SK-N-SH (cell line): ENCODE measurements at regions not wholly inside any gene's neighbourhood (a gene's known extent, or its start where the extent isn't known, plus 50 kb on each side); places are given as distances from the start of the nearest gene placed in this dataset.

Experiments used
- CTCF ChIA-PET: fragments of 300-600, 350-600 bp; formaldehyde crosslinking; extraction: SDS; loops from one replicate; lab custom pipeline; 2021; lab: Yijun Ruan, JAX
- POLR2A ChIA-PET: fragments of 350-600 bp; sonication (Branson Sonifier 250); formaldehyde crosslinking; extraction: SDS; loops from one replicate; lab custom pipeline; 2020; ENCODE audit warnings: antibody characterized with exemption, inconsistent platforms; lab: Yijun Ruan, JAX
- DNase-seq: peaks from one replicate; pipeline ENCODE4 v3.0.0; 2012
- H2AFZ ChIP-seq: fragments of 200-600 bp; sonication (generic); 2 replicates; pipeline ENCODE4 v1.8.1; 2016; ENCODE audit warnings: antibody characterized with exemption, mild to moderate bottlenecking, low read depth
- H3F3A ChIP-seq: fragments of 200-600 bp; sonication (generic); replicated peaks from 2 replicates; pipeline ENCODE3; 2016; ENCODE audit warnings: antibody characterized with exemption, mild to moderate bottlenecking; ENCODE audit not compliant: insufficient read depth
- H3K27ac ChIP-seq, 2 experiments: fragments of 200-500 bp in 1 of 2; fragments of 200-600 bp in 1 of 2; sonication (Bioruptor generic) in 1 of 2; sonication (generic), shearing (Covaris generic) in 1 of 2; 2 replicates each; pipeline versions ENCODE4 v1.5.1 to v1.6.1; 2014 to 2016; ENCODE audit warnings: low read depth in 2 of 2, inconsistent platforms in 1 of 2, low read length in 1 of 2, mild to moderate bottlenecking in 1 of 2, mixed read lengths in 1 of 2
- H3K27me3 ChIP-seq: fragments of 200-600 bp; sonication (generic), shearing (Covaris generic); 2 replicates; pipeline ENCODE4 v1.6.1; 2016; ENCODE audit warnings: mixed run types; ENCODE audit not compliant: insufficient read depth
- H3K36me3 ChIP-seq, 2 experiments: fragments of 200-500 bp in 1 of 2; fragments of 200-600 bp in 1 of 2; sonication (Bioruptor generic) in 1 of 2; sonication (generic) in 1 of 2; replicated peaks in 1 of 2; 2 replicates each; pipeline versions ENCODE3 to v1.5.1; 2014 to 2016; ENCODE audit warnings: low read length in 1 of 2, mild to moderate bottlenecking in 1 of 2; ENCODE audit not compliant: insufficient read depth in 2 of 2, control insufficient read depth in 1 of 2
- H3K4me1 ChIP-seq, 2 experiments: fragments of 200-500 bp in 1 of 2; fragments of 200-600 bp in 1 of 2; sonication (Bioruptor generic) in 1 of 2; sonication (generic), shearing (Covaris generic) in 1 of 2; 2 replicates each; pipeline versions ENCODE4 v1.5.1 to v1.6.1; 2014 to 2016; ENCODE audit warnings: low read depth in 1 of 2, low read length in 1 of 2, mixed run types in 1 of 2; ENCODE audit not compliant: insufficient read depth in 2 of 2, control insufficient read depth in 1 of 2
- H3K4me2 ChIP-seq: fragments of 200-600 bp; sonication (generic), shearing (Covaris generic); 2 replicates; pipeline ENCODE4 v1.6.1; 2017; ENCODE audit warnings: mixed run types
- H3K4me3 ChIP-seq, 2 experiments: fragments of 200-500 bp in 1 of 2; fragments of 200-600 bp in 1 of 2; sonication (Bioruptor generic) in 1 of 2; sonication (generic), shearing (Covaris generic) in 1 of 2; 2 replicates each; pipeline versions ENCODE4 v1.5.1 to v1.8.1; 2014 to 2016; ENCODE audit warnings: low read depth in 2 of 2, inconsistent platforms in 1 of 2, low read length in 1 of 2, mild to moderate bottlenecking in 1 of 2, mixed read lengths in 1 of 2, moderate library complexity in 1 of 2
- H3K79me2 ChIP-seq: fragments of 200-600 bp; sonication (generic); 2 replicates; pipeline ENCODE4 v1.8.1; 2017; ENCODE audit warnings: mild to moderate bottlenecking; ENCODE audit not compliant: insufficient read depth
- H3K9ac ChIP-seq: fragments of 200-600 bp; sonication (generic); 2 replicates; pipeline ENCODE4 v1.6.1; 2017; ENCODE audit warnings: mixed run types
- H3K9me2 ChIP-seq: fragments of 200-600 bp; sonication (generic); 2 replicates; pipeline ENCODE4 v1.6.1; 2017; ENCODE audit warnings: mixed run types
- H3K9me3 ChIP-seq: fragments of 200-600 bp; sonication (generic); 2 replicates; pipeline ENCODE4 v1.6.1; 2017; ENCODE audit warnings: mixed run types, mild to moderate bottlenecking, moderate library complexity
- H4K20me1 ChIP-seq: fragments of 200-600 bp; sonication (generic); 2 replicates; pipeline ENCODE4 v1.6.1; 2017; ENCODE audit warnings: mild to moderate bottlenecking, mixed run types; ENCODE audit not compliant: insufficient read depth
- CHD2 ChIP-seq: fragments of 150-350 bp; IDR thresholded peaks from 2 replicates; pipeline ENCODE4 v1.6.1; 2018; ENCODE audit warnings: low read length; ENCODE audit not compliant: partially characterized antibody
- ELF1 ChIP-seq: IDR thresholded peaks from 2 replicates; pipeline ENCODE4 v1.4.0; 2012
- FOSL2 ChIP-seq: IDR thresholded peaks from 2 replicates; pipeline ENCODE4 v1.4.0; 2012; ENCODE audit warnings: low read depth, mild to moderate bottlenecking, moderate library complexity, borderline replicate concordance
- MXI1 ChIP-seq: IDR thresholded peaks from 2 replicates; pipeline ENCODE4 v1.6.1; 2012; ENCODE audit warnings: mild to moderate bottlenecking, low read depth, low read length, improper control_type of control experiment
- NFIC ChIP-seq: IDR thresholded peaks from 2 replicates; pipeline ENCODE4 v1.4.0; 2012; ENCODE audit warnings: borderline replicate concordance
- NRF1 ChIP-seq: IDR thresholded peaks from 2 replicates; pipeline ENCODE4 v1.6.1; 2012; ENCODE audit warnings: low read depth, mild to moderate bottlenecking, low read length
- POLR2AphosphoS5 ChIP-seq: IDR thresholded peaks from 2 replicates; pipeline ENCODE4 v1.6.1; 2012; ENCODE audit warnings: low read depth, low read length
- TAF1 ChIP-seq: IDR thresholded peaks from 2 replicates; pipeline ENCODE4 v1.6.1; 2012; ENCODE audit warnings: low read depth, mild to moderate bottlenecking, low read length, moderate library complexity, borderline replicate concordance
- TCF12 ChIP-seq: IDR thresholded peaks from 2 replicates; pipeline ENCODE4 v1.4.0; 2012
- TEAD4 ChIP-seq: IDR thresholded peaks from 2 replicates; pipeline ENCODE4 v1.4.0; 2012; ENCODE audit warnings: mild to moderate bottlenecking, borderline replicate concordance; ENCODE audit not compliant: insufficient read depth
- WGBS: methylation state at CpG from one replicate; pipeline ENCODE4 v1.1.6; 2017; ENCODE audit warnings: low lambda C conversion rate; 5-methylcytosine and 5-hydroxymethylcytosine counted together
- TF ChIP-seq, protein P1 (sequence below): fragments of 150-350 bp; IDR thresholded peaks from 2 replicates; pipeline ENCODE4 v1.6.1; 2017; ENCODE audit warnings: antibody characterized with exemption, low read length, low read depth, borderline replicate concordance
- TF ChIP-seq, protein P2 (sequence below): IDR thresholded peaks from 2 replicates; pipeline ENCODE4 v1.6.1; 2012; ENCODE audit warnings: mild to moderate bottlenecking, low read depth, low read length, moderate library complexity
- TF ChIP-seq, protein P3 (sequence below): IDR thresholded peaks from 2 replicates; pipeline ENCODE4; 2012
- TF ChIP-seq, protein P4 (sequence below): IDR thresholded peaks from 2 replicates; pipeline ENCODE4 v1.4.0; 2012; ENCODE audit warnings: low read depth, borderline replicate concordance
- TF ChIP-seq, protein P5 (sequence below): fragments of 200-600 bp; sonication (generic); IDR thresholded peaks from 2 replicates; pipeline ENCODE4 v1.6.1; 2017; ENCODE audit warnings: antibody characterized with exemption, mild to moderate bottlenecking, moderate library complexity
- TF ChIP-seq, protein P6 (sequence below): fragments of 150-350 bp; IDR thresholded peaks from 2 replicates; pipeline ENCODE4 v1.6.1; 2016; ENCODE audit warnings: mild to moderate bottlenecking, low read depth, low read length

DNA sequence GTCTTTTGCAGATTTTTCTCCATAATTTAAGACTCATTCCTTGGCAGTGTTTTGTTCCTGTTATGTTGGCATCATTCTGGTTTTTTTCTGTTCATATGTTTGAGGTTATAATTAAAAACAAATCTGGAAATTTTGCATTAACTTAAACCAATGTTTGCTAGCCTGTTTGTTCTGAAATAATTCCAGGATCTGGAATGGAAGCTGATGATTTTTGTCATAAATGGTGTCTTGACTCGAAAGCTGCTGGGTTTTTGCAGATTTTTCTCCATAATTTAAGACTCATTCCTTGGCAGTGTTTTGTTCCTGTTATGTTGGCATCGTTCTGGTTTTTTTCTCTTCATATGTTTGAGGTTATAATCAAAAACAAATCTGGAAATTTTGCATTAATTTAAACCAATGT is 318.7 kb upstream of the IRX4 start:
- Histone ChIP-seq H3K9ac (no peak overlapping the region), H3K4me2 (no peak overlapping the region), H3K36me3 (no peaks in the 10 kb centered on the region), H3K9me2 (no peaks in the 10 kb centered on the region), H4K20me1 (no peaks in the 10 kb centered on the region), H3K4me1 (no peaks in the 10 kb centered on the region), H2AFZ (no peak overlapping the region), H3K27me3 (peaks cover 68% of the 10 kb centered on the region), H3K27ac (no peak overlapping the region), H3K79me2 (no peaks in the 10 kb centered on the region), H3K4me3 (no peak overlapping the region), H3K9me3 (no peaks in the 10 kb centered on the region), H3F3A (no peaks in the 10 kb centered on the region)
- ChIA-PET CTCF (no interaction called here), POLR2A (no interaction called here)
- TF ChIP-seq, protein P1, sequence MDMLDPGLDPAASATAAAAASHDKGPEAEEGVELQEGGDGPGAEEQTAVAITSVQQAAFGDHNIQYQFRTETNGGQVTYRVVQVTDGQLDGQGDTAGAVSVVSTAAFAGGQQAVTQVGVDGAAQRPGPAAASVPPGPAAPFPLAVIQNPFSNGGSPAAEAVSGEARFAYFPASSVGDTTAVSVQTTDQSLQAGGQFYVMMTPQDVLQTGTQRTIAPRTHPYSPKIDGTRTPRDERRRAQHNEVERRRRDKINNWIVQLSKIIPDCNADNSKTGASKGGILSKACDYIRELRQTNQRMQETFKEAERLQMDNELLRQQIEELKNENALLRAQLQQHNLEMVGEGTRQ, result no peak
- TF ChIP-seq TAF1, result no peak
- TF ChIP-seq NRF1, result no peak
- TF ChIP-seq, protein P2, sequence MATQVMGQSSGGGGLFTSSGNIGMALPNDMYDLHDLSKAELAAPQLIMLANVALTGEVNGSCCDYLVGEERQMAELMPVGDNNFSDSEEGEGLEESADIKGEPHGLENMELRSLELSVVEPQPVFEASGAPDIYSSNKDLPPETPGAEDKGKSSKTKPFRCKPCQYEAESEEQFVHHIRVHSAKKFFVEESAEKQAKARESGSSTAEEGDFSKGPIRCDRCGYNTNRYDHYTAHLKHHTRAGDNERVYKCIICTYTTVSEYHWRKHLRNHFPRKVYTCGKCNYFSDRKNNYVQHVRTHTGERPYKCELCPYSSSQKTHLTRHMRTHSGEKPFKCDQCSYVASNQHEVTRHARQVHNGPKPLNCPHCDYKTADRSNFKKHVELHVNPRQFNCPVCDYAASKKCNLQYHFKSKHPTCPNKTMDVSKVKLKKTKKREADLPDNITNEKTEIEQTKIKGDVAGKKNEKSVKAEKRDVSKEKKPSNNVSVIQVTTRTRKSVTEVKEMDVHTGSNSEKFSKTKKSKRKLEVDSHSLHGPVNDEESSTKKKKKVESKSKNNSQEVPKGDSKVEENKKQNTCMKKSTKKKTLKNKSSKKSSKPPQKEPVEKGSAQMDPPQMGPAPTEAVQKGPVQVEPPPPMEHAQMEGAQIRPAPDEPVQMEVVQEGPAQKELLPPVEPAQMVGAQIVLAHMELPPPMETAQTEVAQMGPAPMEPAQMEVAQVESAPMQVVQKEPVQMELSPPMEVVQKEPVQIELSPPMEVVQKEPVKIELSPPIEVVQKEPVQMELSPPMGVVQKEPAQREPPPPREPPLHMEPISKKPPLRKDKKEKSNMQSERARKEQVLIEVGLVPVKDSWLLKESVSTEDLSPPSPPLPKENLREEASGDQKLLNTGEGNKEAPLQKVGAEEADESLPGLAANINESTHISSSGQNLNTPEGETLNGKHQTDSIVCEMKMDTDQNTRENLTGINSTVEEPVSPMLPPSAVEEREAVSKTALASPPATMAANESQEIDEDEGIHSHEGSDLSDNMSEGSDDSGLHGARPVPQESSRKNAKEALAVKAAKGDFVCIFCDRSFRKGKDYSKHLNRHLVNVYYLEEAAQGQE, result no peak
- TF ChIP-seq TEAD4, result no peak
- no peak for TF ChIP-seq TCF12
- TF ChIP-seq, protein P3, sequence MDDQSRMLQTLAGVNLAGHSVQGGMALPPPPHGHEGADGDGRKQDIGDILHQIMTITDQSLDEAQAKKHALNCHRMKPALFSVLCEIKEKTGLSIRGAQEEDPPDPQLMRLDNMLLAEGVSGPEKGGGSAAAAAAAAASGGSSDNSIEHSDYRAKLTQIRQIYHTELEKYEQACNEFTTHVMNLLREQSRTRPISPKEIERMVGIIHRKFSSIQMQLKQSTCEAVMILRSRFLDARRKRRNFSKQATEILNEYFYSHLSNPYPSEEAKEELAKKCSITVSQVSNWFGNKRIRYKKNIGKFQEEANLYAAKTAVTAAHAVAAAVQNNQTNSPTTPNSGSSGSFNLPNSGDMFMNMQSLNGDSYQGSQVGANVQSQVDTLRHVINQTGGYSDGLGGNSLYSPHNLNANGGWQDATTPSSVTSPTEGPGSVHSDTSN, result no peak
- TF ChIP-seq MXI1, result no peak
- TF ChIP-seq NFIC, result no peak
- TF ChIP-seq, protein P4, sequence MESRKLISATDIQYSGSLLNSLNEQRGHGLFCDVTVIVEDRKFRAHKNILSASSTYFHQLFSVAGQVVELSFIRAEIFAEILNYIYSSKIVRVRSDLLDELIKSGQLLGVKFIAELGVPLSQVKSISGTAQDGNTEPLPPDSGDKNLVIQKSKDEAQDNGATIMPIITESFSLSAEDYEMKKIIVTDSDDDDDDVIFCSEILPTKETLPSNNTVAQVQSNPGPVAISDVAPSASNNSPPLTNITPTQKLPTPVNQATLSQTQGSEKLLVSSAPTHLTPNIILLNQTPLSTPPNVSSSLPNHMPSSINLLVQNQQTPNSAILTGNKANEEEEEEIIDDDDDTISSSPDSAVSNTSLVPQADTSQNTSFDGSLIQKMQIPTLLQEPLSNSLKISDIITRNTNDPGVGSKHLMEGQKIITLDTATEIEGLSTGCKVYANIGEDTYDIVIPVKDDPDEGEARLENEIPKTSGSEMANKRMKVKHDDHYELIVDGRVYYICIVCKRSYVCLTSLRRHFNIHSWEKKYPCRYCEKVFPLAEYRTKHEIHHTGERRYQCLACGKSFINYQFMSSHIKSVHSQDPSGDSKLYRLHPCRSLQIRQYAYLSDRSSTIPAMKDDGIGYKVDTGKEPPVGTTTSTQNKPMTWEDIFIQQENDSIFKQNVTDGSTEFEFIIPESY, result no peak
- TF ChIP-seq, protein P5, sequence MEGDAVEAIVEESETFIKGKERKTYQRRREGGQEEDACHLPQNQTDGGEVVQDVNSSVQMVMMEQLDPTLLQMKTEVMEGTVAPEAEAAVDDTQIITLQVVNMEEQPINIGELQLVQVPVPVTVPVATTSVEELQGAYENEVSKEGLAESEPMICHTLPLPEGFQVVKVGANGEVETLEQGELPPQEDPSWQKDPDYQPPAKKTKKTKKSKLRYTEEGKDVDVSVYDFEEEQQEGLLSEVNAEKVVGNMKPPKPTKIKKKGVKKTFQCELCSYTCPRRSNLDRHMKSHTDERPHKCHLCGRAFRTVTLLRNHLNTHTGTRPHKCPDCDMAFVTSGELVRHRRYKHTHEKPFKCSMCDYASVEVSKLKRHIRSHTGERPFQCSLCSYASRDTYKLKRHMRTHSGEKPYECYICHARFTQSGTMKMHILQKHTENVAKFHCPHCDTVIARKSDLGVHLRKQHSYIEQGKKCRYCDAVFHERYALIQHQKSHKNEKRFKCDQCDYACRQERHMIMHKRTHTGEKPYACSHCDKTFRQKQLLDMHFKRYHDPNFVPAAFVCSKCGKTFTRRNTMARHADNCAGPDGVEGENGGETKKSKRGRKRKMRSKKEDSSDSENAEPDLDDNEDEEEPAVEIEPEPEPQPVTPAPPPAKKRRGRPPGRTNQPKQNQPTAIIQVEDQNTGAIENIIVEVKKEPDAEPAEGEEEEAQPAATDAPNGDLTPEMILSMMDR, result no peak
- no peak for TF ChIP-seq ELF1
- no peak for TF ChIP-seq CHD2
- TF ChIP-seq FOSL2, result no peak
- TF ChIP-seq POLR2AphosphoS5, result no peak
- TF ChIP-seq, protein P6, sequence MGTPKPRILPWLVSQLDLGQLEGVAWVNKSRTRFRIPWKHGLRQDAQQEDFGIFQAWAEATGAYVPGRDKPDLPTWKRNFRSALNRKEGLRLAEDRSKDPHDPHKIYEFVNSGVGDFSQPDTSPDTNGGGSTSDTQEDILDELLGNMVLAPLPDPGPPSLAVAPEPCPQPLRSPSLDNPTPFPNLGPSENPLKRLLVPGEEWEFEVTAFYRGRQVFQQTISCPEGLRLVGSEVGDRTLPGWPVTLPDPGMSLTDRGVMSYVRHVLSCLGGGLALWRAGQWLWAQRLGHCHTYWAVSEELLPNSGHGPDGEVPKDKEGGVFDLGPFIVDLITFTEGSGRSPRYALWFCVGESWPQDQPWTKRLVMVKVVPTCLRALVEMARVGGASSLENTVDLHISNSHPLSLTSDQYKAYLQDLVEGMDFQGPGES, result no peak
- no peak for DNase-seq
- WGBS, result 1% methylated on average over 2 of the region's 2 CpGs
